KG1 (cell line): ENCODE measurements at regions not wholly inside any gene's neighbourhood (a gene's known extent, or its start where the extent isn't known, plus 50 kb on each side); places are given as distances from the start of the nearest gene placed in this dataset.

ENCODE experiments used
- DNase-seq: peaks from one replicate; lab custom pipeline; 2025; lab: John Stamatoyannopoulos, UW

DNA sequence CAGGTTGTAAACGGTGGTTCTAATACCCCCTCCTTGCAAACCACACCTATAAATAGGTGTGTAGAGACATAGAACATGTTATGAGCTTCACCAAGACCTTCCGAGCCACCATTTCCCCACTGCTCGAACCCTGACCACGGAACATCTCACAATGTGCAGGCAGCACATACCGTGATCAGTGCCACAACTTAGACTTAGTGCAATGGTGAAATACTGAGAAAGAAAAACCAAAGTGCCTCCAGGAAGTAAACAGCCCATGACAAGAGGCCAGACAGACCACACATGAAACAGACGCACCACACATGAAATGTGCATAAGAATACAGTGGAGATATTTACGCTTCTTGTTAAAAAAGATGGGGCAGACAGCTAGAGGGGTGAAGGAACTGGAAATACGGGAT, 166.9 kb upstream of the CCND2 start:
- DNase-seq: no peak

DNA sequence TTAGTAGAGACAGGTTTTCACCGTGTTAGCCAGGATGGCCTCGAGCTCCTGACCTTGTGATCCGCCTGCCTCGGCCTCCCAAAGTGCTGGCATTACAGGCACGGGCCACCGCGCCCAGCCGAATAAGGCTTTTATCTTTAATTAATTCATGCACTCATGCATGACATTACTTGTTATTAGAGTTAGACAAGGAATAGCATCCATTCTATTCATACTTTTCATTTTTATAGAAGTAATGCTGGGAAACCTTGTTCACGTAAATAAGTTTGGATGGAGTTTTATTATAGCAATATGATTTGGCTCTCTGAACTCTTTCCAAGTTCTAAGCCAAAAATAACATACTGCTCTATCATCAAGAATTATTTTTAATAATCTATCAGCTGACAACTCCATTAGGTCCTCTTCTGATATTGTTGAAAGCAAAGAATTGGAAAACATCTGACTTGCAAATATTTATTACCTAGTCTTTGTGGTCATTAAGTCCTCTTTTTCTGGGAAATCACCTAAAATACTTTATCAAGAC, 168.8 kb upstream of the CCND2 start:
- no peak for DNase-seq

DNA sequence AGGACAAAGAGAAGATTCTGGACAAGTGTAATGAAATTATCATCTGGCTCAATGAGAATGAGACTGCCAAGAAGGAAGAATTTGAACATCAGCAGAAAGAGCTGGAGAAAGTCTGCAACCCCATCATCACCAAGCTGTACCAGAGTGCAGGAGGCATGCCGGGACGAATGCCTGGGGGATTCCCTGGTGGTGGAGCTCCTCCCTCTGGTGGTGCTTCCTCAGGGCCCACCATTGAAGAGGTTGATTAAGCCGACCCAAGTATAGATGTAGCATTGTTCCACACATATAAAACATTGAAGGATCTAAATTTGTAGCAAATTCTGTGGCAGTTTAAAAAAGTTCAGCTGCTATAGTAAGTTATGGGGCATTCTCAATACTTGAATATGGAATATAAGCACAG, 174.3 kb upstream of the CCND2 start:
- DNase-seq: no peak

DNA sequence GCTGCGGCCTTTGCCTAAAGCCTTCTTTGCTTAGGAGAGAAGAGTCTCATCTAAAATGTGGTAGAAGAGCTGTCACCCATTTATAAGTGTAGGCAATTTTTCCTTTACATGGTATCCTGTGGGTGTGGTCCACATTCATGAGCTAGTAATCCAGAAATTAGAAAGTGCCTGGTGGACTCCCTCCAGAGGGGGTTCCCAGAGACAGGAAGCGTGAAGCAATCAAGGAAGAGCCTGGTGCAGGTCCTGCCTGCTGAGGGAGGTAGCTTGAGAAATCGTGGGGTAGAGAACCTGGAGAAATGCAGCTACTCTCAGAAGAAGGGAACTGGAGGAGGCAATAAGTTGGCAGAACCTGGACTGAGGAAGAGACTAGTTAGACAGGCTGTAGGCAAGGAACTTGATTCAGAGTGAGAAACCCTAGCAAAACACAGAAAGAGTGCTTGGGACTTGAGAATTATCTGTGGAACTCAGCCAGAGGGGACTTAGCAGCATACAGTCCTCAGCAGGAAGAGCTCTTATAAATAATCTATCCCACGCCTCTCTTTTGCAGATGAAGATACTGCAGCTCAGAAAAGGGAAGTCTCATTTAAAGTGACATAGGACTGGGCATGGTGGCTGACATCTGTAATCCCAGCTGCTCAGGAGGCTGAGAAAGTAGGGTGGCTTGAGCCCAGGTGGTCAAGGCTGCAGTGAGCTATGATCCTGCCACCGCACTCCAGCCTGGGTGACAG, 182.4 kb upstream of the CCND2 start:
- peak; percentile 44 for DNase-seq

DNA sequence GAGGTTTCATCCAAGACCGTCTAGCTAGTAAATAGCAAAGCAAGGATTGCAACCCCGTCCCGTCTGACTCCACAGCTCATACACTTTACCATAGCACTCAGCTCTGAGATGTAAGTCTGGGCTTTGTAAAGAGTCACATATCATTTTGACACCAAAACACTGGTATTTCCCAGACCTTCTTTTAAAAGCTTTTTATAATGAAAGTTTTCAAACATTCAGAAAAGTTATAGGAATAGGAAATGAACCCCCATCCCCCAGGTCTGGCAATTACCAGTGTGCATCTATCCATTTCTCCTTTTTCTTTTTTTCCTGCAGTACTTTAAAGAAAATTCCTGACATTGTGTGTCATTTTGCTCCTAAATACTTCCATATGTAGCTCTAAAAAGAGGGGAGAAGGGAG, 183.6 kb upstream of the CCND2 start:
- DNase-seq: no peak

DNA sequence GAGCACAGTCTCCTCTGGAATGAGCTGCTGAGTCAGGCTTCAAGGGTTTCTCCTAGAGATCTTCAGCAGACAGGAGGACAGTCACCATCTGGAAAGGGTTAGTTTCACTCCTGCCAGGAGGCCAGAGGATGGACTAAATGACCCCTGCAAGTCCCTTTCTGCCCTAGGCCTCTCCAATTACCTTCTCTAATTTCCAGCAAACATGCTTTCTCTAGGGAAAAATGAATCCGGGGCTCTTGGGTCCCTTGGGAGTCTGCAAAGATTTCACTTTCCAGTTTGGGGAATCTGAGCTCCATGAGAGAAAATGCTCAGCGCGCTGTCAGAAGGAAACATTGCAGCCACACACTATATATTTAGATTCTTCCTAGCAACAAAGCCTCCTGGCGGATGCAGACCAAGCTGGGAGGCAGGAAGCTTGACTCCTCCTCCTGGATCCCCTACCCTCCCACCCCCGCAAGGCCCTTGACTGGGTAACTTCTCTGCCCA, 184.4 kb upstream of the CCND2 start:
- no peak for DNase-seq

DNA sequence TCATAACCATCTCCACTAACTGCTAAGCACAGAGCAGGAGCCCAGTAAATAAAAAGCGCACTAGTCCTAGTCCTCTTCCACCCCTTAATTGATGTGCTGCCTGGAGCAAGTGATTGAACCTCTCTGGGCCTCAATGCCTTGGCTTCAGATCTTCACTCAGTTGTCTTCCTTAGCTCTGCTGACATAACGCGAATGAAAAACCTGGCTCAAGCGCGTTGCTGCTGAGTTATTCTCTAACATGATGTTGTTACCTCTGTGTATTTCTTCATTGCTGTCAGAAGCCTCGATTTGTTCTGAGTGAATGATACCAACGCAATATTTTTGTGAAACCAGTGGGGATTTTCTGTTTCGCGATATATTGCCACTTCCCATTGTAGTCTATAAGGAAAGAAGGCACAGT, 185.1 kb upstream of the CCND2 start:
- no peak for DNase-seq

DNA sequence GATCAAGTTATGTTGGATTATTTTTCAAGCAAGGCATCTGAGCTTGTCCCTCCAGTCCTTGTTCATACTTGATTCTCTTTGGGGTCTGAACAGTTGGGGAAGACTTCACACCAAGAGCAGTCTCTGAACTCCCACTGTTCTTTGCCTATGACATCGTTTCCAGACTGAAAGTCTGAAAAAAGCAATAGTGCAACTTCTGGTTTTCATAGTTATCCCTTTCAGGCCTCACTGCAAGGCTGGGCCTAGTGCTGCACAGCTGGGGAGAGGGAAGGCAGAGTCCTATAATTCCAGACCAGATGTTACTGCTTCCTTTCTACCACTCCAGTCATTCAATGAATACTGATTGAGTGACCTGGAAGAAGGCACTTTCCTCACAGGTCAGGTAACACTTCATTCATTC, 187.1 kb upstream of the CCND2 start:
- DNase-seq: no peak

DNA sequence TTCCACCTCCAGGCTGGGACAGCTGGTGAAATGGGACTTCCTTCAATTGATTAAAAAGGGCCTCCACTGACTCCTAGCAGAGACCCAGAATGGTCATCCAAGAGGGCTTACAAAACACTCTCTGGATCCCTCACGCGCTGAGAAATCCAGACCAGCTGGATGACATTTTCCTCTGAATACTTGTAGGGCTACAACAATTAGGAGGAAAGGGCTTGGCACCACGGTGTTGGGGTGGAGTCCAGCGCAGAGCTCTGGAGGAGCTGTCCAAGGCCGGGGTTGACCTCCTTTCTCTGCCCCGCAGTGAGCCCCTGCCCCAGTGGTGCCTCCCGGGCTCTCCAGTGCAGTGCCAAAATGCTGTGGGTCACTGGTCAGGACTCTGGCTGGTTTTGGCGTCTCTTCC, 189.0 kb upstream of the CCND2 start:
- DNase-seq: no peak

DNA sequence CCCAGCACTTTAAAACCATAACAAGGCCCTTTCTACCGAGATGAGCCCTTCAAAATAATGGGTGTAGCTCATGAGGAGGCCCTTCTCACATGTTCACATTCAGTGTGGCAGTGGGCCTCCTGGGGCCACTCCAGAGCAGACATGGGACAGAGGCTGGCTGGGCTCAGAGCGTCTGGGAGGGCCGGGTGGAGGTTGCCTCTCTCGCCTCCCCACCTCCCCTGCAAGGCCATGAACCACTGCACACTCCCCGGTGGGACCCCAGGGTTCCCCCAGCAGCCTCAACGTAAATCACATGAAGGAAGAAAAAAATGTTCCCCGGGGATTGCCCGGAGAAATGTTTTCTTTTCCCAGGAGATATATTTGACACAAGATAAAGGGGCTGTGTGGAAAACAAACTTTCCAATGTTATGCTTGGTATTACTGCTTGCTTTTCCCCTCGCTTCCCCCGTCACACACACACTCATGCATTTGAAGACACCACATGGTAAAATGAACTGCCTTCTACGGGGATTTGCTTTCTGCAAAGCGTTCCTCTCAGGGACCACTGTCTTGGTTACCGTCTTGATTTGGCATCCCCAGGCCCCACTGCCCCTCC, 190.7 kb upstream of the CCND2 start:
- DNase-seq: no peak

DNA sequence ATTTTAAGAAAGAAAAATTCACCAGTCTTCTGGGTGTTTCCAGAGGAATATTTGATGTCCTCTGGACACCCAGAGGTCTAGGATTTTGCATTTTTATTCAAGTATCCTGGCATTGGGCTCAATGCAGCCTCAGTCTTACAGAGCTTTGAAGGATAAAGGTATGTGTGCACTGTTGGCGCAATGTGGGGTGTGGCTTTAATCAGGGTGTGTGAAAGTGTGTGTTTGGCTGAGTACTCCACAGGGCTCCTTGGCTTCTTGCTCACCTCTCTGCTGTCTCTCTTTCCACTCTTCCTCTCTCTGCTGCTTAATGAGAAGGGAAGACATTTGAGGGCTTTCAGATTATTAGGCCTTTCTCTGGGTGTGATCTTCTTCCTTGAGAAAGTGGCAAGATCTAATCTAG, 193.3 kb upstream of the CCND2 start:
- DNase-seq: no peak

DNA sequence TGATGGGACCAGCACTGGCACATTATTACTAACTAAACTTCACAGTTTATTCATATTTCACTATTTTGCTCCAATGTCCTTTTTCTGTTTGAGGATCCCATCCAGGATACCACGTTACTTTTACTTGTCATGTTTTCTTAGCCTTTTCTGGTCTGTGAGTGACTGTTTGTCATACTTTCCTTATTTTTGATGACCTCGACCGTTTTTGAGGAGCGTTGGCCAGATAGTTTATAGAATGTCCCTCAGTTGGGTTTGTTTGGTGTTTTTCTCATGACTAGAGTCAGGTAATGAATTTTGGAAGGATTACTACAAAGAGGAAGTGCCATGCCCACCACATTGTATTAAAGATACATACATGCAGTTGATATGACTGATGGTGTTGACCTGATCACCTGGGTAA, 199.4 kb upstream of the CCND2 start:
- no peak for DNase-seq

DNA sequence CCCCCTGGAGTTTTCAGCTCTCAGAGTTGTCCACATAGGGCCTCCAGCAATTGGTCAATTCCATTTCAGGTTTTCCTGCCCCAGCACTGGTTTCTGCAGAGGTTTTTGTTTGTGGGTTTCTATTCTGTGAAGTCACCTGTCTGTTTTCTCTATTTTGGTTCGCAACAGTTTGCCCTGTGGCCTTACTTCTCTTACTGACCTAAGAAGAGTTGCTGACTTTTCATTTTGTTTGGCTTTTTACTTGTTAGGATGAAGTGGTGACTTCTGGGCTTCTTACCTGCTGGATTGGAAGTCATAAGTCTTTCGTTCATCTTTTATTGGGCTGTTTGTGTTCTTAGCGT, 196.4 kb upstream of the PARP11 start:
- no peak for DNase-seq

DNA sequence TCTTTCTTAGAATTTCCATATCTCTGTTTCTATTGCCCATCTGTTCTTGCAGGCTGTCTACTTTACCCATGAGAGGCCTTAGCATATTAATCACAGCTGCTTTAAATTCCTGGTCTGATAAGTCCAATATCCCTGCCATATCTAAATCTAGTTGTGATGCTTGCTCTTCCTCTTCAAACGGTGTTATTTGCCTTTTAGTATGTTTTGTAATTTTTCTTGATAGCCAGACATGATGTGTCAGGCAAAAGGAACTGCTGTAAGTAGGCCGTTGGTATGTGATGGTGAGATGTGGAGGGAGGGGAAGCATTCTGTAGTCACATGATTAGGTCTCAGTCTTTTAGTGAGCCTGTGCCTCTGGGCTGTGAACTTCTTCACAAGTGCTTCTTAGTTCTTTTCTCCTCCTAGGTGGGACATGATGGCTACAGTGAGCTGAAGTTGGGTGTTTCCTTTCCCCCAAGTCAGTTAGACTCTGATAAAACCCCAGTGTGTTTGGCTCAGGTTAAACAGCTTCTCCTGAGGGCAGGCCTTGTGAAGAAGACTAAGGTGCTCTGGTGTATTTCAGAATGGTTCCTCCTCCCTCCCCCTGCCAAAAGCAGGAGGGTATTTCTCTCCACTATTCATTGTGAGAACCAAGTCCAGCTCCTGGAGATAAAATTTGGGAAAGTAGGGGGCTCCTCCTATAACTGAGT, 195.9 kb upstream of the PARP11 start:
- DNase-seq: no peak

DNA sequence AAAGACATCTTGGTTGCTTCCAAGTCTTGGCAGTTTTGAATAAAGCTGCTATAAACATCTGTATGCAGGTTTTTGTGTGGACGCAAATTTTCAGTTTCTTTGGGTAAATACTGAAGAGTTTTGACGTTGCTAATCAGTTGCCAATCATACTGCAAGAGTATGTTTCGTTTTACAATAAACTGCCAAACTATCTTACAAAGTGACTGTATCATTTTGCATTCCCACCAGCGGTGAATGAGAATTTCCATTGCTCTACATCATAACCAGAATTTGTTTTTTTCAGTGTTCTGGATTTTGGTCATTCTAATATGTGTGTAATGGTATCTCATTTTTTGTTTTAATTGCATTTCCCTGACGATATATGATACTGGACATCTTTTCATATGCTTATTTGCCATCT, 190.8 kb upstream of the PARP11 start:
- no peak for DNase-seq

DNA sequence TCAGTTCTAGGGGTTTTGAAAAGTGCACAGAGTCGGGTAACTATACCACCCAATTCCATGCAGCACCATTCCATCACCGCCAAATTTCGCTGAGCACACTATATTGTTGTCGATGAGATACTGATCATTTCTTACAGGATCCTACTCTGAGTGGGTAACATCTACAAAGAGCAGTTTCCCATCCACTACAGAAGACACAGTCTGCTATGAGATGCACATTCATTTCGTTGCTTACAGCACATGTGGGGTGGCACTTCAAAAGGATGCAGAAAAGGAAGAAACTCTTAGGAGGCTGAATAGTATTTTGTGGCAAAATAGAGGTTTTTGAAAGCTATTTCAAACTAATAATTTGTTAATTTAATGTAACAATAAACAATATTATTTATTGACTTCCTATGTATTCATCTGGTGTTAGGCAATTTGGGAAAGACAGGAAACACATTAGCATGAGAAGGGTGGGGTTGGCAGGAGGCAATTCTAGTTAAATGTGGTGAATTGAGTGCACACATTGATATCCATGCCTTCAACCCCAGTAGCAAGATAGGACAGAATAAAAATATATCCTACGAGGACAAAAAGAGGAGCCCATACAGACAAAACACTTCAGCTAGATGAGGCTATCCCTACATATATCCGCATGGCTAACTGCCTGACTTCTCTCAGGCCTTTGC, 186.8 kb upstream of the PARP11 start:
- DNase-seq: no peak

DNA sequence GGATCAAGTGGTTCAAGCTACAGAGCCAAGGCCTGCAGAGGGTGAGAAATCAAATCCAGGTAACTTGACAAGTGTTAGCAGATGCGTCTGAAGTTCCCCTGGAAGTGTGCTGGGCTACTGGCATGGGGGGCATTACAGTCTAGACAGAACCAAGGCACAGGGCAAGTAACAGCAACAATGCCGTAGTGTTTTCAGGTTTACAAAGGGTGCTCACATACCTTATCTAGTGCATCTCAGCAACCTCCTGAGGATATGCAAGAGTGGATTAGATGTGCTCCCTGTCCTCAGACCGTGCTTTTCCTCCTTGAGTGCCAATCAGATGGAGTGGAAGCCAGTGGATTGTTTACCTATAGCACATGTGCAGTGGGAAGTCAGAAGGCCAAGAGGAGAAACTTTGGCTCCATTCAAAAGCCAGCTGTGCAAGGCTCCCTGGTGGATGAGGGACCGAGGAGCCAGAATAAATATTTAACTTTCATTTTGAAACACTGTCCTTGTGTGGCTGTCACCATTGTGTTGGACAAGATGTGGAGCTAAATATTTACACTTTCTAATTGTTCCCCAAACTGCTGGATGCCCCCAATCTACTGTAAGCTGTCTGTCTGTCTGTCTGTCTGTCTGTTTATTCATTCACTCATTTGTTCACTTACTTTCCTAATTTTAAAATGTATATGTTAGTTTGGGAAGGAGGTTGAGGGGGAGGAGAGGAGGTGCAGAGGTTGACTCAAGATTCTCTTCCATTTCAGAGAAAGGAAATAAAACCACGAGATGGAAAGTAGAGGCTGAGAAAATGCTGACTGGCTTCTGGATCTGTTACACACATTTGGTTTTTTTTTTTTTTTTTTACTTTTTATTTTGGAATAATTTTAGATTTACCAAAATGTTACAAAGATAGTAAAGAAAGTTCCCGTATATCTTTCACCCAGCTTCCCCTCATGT, 184.0 kb upstream of the PARP11 start:
- DNase-seq: no peak

DNA sequence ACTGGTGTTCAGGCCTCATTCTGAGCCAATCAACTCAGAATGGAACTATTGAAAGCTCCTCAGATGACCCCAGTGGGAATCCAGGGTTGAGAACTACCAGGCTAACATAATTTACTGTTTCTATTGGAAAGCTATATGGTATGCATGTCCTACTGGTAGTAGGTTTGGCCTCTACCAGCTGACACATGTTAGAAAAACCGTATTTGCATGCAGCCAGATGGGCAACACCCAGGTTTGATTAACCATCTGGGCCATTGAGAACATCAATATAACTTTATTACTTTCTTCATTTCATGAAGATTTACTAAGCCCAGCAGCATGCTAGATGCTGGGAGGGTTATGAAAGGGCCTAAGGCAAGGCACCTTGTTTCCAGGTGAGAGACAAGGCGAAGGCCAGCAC, 181.4 kb upstream of the PARP11 start:
- no peak for DNase-seq

DNA sequence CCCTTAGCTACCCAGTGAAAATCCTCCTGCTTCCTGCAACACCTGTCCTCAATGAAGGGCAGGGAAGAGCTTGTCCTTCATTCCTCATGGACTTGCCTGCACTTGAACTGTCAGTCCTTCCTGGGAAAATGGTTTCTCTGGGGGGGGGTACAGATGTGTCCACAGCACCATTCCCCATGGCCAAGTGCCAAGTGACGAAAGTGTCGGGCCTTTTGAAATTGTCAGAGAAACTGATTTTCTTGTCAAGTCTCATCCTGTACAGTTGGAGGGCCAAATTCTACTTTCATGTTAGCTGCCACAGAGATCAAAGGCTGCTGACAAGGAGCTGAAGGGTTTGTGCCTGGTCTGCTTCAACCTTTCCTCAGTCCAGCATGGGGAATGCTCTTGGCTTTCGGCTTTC, 179.5 kb upstream of the PARP11 start:
- no peak for DNase-seq

DNA sequence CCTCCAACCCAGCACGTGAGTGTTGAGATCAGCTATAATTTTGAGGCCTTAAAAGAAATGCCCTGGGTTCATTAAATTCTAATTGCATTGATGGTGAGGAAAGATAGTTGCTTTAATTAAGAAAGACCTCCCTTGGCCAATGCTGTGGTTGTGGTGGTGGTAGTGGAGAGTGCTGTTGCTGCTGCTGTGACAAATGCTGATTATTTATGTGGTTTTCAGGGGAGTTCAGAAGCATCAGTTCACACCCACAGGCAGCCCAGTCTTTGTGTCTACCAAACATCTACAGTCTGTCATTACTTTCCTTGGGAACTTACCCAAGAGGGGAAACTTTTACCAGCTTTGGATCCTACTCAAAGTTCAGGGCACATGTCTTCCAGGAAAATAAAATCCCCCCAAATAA, 178.4 kb upstream of the PARP11 start:
- DNase-seq: no peak

DNA sequence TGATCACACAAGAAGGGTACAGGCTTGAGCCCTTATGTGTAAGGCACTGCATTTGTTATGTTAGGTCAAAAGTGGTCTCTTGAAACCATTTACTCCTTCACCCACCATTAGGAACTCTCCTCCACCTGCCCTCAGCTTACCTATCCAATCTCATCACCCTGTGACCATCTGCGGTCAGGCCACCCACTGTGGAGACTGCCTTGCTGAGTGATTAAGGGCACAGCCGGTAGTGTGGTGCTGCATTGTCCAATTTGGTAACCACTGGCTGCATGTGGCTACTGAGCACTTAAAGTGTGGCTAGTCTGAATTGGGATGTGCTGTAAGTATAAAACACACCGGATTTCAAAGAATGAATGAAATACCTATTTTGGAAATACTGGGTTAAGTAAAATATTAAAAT, 177.1 kb upstream of the PARP11 start:
- DNase-seq: no peak
